NCI-H1436 treated with DMSO at 0.1 percent for 48 hours (cell line): ENCODE measurements at regions not wholly inside any gene's neighbourhood (a gene's known extent, or its start where the extent isn't known, plus 50 kb on each side); places are given as distances from the start of the nearest gene placed in this dataset.
"Not testable (repeated sequence)": the region's sequence is repeated elsewhere in the genome, so short reads cannot be mapped to it uniquely, and the experiment has no call there.

Experiments used
- DNase-seq: peaks from one replicate; lab custom pipeline; 2025; lab: John Stamatoyannopoulos, UW

DNA sequence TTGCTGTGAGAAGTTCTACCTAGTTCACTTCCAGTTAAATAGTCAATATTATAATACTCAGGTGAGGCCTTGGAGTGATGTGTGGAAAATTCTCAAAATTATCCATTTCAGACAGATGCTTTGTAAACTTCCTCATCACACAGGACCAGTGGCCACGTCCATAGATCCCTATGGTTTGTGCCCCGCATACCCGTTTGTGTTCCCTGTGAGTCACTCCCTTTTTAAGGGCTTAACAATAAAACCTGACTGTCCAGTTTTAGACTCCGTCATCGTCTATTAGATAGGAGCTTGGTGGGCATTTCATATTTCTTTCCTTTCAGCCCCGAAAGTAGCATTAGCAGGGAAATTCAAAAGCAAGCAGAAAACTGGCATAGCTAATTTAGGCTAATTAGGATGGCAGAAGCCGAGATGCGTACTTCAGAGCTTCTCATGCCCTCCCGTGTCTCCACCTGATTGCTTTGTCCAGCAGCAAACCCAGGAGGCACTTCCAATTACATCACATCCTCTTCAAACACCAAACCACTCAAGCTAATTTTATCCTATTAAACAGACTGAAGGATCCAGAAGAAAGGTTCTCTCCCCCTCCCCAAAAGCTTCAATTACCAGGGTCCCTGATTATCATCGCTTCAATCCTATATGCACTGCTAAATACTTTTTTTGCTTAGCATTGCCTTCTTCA lies 186.6 kb upstream of the OTX2 start:
- peak; percentile 67 for DNase-seq

DNA sequence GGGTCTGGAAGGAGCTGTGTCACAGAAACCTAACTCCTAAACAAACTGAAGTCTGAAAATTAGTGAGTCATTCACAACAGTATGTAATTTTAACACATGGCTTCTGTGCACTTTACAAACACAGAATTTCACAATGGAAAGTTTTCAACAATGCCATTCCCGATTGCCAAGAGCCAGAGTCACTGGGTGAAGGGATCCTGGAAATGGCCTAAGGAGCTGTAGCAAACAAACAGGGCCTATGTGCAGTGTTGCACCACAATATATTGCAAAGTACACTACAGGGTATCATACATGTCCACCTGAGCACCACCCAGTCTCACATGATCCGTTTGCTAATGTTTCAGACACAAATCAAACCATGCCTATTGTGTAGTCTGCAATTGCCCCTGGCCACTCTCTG lies 184.7 kb upstream of the OTX2 start:
- no peak for DNase-seq

DNA sequence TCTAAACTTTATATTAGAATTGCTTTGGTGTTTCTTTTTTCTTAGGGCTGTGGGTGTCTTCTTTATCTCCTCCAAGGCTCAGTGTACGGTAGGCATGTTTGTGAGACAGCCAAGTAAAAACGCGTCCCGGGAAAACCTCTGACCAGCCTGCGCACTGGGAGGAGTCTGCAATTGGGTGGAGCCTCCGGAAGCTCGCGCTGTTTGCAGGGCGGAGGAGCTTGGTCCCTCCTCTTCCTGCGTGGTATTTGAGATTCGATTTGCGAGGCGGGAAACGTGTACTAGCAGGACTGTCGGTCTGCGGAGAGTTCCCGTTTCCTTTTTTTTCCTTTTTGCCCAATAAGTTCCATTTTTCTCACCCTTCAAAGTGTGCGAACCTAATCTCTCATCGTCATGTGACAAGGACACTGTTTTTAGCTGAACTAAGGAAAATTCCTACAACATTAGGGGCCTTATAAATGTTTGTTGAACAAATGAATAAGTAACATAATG lies 182.1 kb upstream of the OTX2 start:
- no peak for DNase-seq

DNA sequence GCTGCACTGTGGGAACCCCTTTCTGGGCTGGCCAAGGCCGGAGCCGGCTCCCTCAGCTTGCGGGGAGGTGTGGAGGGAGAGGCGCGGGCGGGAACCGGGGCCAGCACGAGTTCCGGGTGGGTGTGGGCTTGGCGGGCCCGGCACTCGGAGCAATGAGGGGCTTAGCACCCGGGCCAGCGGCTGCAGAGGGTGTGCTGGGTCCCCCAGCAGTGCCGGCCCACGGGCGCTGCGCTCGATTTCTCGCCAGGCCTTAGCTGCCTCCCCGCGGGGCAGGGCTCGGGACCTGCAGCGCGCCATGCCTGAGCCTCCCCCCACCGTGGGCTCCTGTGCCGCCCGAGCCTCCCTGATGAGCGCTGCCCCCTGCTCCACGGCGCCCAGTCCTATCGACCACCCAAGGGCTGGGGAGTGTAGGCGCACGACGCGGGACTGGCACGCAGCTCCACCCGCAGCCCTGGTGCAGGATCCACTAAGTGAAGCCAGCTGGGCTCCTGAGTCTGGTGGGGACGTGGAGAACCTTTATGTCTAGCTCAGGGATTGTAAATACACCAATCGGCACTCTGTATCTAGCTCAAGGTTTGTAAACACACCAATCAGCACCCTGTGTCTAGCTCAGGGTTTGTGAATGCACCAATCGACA lies 180.8 kb upstream of the OTX2 start:
- not testable (repeated sequence) for DNase-seq

DNA sequence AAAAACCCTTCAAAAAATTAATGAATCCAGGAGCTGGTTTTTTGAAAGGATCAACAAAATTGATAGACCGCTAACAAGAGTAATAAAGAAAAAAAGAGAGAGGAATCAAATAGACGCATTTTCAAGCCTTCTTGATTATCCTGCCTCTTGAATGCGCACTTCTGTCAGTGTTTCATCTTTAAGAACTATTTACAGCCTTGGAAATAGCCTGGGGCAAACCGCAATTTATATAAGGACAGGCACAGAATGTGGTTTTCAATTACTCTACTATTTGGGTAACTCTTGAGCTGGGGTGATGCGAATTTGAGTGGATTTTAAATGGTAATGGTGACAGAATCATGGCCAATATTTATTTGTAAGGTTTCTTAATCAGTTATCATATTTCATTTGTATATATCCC lies 179.1 kb upstream of the OTX2 start:
- DNase-seq, result no peak

DNA sequence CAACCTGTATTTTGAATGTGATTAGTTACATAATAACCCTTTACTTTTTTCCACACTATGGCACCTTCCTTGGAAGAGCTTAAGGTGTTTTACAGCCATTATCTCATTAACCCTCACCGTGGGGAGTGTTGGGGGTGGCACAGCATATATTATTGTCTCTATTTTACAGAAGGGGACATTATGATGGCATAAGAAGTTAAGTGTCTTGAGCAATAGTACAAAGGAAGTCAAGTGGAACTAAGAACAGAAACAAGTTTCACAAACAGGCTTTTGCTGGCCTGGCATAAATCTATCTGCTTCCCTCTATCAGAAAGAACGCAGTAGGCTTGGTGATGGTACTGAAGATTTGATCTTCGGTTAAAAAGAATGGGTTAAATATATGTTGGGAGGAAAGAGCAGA lies 169.7 kb upstream of the OTX2 start:
- no peak for DNase-seq

DNA sequence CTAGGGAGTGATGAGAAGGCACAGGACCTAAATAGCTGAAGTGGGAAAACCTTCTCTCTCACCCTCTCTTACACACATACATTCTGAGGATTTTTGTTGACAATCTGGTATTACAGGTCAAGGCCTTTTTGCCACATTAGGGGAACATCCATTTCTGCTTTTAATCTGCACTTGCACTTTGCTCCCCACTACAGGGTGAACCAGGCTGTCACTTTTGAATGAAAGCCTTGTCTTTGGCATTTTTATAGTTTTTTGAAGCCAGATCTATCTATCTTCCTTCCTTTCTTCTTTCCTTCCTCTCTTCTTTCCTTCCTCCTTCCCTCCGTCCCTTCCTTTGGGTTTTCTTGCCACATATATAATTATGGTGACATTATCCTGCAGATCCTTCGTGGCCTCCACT lies 165.9 kb upstream of the OTX2 start:
- DNase-seq, result no peak

DNA sequence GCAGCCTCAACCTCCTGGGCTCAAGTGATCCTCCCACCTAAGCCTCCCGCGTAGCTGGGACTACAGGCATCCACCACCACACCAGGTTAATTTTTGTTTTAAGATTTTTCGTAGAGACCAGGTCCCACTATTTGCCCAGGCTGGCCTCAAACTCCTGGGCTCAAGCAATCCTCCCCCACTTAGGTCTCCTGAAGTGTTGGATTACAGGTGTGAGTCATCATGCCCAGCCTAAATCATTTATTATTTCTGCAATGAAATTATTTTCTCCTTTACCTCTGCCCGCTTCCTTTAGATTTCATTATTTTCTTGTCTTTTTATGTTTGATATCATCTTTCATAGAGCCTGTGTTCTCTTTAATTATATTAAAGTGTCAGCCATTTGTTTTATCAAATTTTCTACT lies 165.2 kb upstream of the OTX2 start:
- no peak for DNase-seq

DNA sequence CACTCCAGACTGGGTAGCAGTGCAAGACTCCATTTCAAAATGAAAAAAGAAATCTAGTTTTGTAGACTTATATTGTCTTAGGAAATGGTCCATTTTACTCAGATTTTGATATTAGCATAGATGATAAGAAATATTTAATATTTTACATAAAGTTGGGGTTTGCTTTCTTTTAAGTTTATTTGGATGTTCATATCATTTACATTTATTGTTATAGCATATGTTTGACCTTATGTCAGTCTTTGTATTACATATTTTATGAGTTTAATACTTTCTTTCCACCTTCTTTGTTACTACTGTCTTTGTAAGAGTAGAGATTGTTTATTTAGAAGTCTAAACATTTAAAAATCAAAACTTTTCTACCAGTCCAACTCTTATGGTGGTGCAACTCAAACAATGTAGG lies 162.7 kb upstream of the OTX2 start:
- no peak for DNase-seq

DNA sequence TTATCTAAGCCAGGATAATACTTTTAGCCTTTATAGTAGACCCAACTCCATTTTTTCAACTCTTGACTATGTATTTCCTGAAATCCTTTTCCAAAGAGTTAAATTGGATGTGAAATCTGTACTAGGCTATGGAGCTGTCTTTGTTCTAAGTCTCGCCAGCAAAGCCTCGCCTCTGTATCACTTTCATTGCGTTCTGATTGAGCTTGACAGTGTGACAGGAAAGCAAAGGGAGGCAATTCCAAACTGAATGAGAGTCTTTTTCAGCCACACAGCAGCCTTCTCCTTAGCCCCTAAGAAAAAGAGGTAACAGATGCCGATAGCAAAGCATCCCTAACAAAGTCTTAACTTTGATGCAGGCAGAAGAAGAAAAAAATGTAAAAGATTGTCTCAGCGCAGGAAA lies 154.6 kb upstream of the OTX2 start:
- no peak for DNase-seq

DNA sequence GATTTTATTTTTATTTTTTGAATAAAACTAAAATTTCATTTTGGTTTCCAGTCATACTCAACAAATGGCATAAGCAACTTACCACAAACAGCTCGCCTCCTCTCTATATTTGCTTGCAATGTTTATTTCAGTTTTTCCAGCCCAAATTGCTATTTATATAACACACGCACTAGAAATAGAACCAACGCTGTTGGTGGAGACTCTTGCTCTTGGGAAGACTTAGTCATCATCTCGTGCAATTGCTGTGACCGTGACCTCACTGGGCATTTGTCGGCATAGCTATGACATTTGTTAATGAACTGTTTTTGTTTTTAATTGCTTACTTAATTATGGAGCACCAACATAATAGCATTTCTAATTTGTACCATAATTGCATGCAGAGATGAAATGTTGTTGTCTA lies 153.1 kb upstream of the OTX2 start:
- DNase-seq, result no peak

DNA sequence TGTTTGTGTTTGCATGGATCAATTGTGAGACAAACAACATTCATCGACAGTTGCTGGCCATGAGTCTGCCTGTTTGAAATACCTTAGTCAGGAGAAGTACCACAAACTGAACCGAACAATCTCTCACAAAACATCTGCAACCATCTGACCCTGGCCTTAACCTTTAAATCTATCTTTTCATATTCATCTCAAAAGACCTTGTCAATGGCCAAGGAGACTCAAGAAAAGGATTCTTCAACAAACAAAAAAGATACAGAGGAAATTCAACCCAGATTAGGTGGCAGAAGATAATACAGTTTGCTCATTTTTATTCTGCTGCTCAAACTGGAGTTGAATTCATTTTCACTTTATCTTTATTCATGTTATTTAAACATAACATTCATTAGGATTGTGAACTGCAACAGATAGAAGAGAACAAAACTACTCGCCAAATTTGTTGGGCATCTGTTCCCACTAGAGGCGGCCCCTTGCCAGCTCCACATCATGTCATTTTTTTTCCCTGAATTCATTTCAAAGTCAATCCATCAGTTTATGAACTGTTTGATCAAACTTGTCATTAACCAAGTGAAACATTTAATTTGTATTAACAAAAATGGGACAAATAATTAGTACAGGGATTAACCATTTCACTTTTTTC lies 152.3 kb upstream of the OTX2 start:
- DNase-seq, result no peak

DNA sequence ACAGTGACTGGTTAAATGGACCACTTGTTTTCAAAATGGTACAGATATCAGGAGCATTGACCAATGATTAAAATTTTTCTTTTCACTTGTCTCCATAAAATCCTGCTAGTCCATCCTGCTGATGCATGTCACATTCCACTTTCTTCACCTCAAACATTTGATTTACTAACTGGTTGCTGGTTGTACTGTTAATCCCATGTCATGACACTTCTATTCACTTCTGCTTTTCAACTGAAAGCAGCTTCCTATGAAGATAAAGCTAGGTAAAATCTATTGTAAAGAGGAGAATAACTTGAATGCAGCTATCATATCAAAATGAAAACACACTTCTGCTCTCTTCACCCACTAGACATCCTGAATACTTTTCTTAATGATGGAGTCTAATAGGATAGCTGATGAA lies 149.6 kb upstream of the OTX2 start:
- DNase-seq, result no peak

DNA sequence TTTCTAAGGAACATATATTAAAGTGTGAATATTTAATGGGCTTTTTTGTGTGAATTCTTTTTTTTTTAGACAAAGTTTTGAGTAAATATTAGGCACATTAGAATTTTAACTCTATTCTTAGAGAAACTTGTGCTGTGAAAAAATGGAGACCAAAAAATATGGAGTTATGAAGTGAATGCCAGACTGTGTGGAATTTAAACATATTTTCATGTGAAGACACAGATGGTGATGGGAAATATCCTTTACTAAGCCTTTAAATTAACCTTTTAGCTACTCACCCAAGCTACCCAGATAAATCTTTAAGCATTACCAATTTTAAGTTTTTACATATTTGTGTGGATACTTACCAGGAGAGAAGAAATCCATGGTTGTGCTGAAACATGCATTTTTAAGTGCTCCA lies 148.8 kb upstream of the OTX2 start:
- DNase-seq, result no peak

DNA sequence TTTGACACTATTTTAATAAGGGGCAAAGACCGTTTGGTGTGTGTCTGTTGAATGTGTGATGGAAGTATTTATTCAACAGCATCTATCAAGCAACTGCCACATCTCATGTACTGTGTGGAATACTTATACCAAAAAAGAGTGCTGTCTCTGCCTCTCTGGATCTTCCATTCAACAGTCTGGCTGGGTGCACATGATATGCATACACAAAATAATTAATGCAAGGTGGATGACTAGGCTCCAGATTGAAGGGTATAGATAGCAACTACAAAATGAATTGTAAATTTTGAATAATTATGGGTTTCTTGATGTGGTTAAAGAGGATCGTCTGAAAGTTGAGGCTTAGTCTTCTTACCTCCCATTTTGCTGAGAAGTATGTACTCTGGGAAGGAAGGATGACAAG lies 145.9 kb upstream of the OTX2 start:
- no peak for DNase-seq

DNA sequence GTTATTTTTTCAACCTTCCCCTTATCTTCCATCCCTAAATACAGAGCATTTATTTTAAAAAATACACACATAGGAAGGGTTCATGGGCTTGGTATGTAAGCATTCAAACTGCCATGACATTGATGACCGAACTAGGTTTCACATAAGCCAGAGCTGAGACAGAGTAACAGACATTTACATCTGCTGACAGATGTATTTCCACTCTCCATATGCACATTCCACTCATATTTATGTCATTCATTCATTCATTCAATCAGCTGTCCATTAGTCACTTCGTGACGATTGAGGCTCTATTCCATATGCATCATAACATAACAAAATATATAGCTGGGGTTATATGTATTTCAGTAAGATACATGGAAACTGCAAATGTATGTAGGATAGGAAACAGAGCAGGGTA lies 145.5 kb upstream of the OTX2 start:
- DNase-seq, result no peak

DNA sequence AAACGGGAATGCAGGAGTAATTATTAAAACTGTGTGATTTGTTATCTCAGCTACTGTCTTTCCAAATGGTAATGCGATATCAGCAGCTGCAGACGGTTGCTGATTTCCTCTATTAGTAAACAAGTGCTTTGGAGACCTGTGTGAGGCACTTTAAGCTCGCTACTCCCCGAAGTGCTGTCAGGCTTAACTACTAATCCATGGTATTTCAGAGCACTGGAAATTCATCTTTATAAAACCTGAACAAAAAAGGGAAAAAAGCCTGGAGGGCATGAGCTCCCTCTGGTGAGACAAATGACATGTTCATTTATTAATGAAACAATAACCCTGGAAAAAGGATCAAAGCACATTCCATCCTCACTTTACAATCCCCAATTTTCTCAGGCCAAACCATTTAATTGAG lies 143.6 kb upstream of the OTX2 start:
- DNase-seq, result no peak

DNA sequence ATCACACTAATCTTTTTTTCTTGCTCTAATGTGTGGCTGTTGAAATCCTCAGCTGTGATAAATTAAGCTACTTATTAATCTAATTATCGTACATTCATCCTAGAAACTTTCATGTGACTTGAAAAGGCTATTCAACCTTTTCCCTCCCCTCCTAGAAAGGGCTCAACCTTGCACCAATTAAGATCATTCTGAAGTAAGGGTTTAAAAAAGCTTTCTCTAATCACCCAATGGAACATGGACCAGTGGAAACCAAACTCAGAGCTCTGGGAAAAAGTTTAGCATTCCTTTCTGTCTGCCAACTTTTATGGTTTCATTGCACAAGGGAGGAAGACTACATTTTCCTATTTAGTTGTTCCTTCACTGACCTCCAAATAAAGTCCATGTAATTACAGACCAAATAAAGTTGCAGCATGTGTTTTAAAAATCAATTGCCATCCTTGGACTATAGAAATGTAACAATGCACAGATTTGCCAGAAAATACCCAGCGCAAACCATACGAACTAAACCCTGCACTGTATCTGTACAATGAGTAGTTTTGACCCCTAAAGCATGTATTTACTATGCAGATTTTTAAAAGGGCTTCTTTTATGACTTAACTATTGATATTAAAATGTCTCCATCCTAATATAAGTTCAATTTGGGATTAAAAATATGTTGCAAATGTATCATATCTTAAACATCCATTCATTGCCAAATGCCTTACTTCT lies 142.6 kb upstream of the OTX2 start:
- no peak for DNase-seq

DNA sequence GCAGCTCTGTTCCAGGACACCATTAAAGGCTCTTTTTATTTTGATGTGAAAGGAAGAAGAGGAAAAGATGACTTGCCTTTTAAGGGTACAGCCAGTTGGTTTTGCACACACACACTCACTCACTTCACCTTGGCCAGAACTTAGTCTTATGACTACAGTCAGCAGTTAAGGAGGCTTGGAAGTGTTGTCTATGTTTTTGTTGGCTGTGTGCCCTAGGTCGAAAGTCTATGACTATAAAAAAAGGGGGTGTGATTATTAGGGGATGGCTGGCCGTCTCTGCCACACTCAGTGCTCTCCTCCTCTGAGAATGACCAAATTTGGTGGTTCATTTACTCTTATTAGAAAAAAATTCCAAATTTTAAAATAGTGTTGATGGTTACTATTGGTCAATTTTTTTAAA lies 139.5 kb upstream of the OTX2 start:
- DNase-seq, result no peak

DNA sequence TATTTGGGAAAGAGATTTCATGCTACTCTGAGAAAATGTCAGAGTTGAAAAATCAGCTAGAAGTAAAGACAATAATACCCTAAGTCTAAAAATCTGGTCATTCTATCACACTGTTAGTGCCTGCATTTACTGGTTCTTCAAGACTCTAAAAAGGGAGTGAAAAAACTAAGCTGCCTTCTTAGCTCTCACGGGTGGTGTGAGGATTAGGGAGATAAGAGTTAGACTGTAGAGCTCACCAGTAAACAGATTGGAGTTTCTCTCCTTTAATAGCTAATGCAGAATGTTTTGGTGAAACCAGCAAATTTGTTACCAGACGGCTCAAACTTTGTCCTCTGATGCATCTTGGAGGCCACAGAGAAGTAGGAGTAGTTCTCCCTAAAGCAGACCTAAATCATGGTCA lies 135.0 kb upstream of the OTX2 start:
- DNase-seq, result no peak

DNA sequence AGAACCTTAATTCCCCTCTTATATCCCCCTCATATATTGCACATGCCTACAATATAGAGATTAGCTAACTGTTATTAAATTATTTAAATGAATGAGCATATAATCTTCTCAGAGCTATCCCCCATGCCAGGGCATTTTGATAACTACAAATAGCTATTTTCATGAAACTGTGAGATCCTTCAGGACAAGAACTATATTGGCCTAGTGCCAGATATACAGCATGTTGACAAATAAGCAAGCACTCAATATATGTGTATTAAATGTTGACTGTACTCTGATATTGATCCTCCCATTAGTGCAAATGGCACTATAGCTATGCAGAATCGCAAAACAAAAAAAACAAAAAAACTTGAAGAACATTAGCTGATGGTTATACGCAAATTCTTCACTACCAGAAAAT lies 134.1 kb upstream of the OTX2 start:
- no peak for DNase-seq

DNA sequence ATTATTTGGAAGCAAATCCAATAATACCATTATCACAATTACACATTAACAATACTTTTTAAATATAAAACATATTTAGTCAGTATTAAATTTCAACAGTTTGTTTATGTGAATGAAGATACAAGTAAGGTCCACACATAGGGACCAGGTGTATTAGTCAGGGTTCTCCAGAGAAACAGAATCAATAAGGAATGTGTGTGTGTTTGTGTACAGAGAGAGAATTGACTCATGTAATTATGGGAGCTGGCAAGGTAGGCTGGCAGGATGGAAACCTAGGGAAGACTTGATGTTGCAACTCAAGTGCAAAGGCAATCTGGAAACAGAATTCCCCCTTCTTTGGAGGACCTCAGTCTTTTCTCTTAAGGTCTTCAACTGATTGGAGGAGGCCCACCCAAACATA lies 123.2 kb upstream of the OTX2 start:
- no peak for DNase-seq
